IMR-90 (cell line): ENCODE measurements at regions not wholly inside any gene's neighbourhood (a gene's known extent, or its start where the extent isn't known, plus 50 kb on each side); places are given as distances from the start of the nearest gene placed in this dataset.

Experiments used
- CTCF ChIP-seq: conservative IDR thresholded peaks from 2 replicates; pipeline ENCODE4 v1.5.1; 2012; ENCODE audit warnings: mild to moderate bottlenecking, low read depth, low read length, improper control_type of control experiment
- POLR2A ChIP-seq: IDR thresholded peaks from 2 replicates; pipeline ENCODE4 v1.6.1; 2012; ENCODE audit warnings: mild to moderate bottlenecking, low read depth, low read length

- TF ChIP-seq CTCF (no peak), POLR2A (no peak)
These were observed 403.1 kb upstream of the SEMA3C start for GRCh38 chr7:81321949-81322348.
